Cardiac muscle cell (in vitro differentiated cells and primary cell): ENCODE measurements at regions not wholly inside any gene's neighbourhood (a gene's known extent, or its start where the extent isn't known, plus 50 kb on each side); places are given as distances from the start of the nearest gene placed in this dataset.
"Not testable (repeated sequence)": the region's sequence is repeated elsewhere in the genome, so short reads cannot be mapped to it uniquely, and the experiment has no call there.

Experiments used
- DNase-seq, 2 donors: peaks; one replicate each; pipeline versions ENCODE4 v3.0.0 to v3.0.0-alpha.2; 2010 to 2017; ENCODE audit warnings: low read depth in 1 of 2, low spot score in 1 of 2
- H3K27ac ChIP-seq: fragments of 200-600 bp; sonication (generic); 2 replicates; pipeline ENCODE4 v1.5.1; 2016
- H3K27me3 ChIP-seq: fragments of 200-600 bp; sonication (generic); 2 replicates; pipeline ENCODE4 v1.6.0; 2016; ENCODE audit warnings: control low read depth
- H3K36me3 ChIP-seq: fragments of 200-600 bp; sonication (generic); 2 replicates; pipeline ENCODE4 v1.5.1; 2016; ENCODE audit warnings: control low read depth
- H3K4me1 ChIP-seq: fragments of 200-600 bp; sonication (generic); 2 replicates; pipeline ENCODE4 v1.8.1; 2017; ENCODE audit warnings: low read depth, mild to moderate bottlenecking, mixed run types
- H3K4me3 ChIP-seq: fragments of 200-600 bp; sonication (generic); 2 replicates; pipeline ENCODE4 v1.5.1; 2016; ENCODE audit warnings: mild to moderate bottlenecking
- H3K9me3 ChIP-seq: fragments of 200-600 bp; sonication (generic); 2 replicates; pipeline ENCODE4 v1.5.1; 2017; ENCODE audit warnings: low read depth, mild to moderate bottlenecking, control low read depth
- CTCF ChIP-seq: IDR thresholded peaks from 2 replicates; pipeline ENCODE4 v1.5.1; 2012; ENCODE audit warnings: low read depth, mild to moderate bottlenecking, low read length

DNA sequence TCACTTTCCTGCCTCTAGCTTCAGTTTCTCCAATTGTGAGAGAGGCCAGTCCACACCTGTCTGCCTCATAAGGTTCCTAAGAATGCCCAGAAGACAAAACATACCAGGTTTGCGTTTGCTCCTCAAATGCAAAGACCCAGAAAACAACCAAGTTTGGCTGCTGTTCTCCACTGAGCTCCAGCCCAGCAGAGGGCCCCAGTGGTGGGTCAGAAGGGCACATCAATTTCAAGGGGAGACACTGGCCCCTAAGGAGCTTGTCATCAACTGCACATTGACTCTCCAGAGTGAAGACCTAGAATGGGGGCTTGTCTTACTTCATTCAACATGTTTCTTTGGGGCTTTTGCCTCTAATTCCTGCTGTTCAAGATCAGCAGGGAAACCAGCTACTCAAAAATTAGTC lies 127.9 kb upstream of the SLC6A11 start:
- no peak for DNase-seq
- no peaks in the 10 kb centered on the region for H3K36me3 ChIP-seq
- peaks cover 7% of the 10 kb centered on the region for H3K27me3 ChIP-seq
- no peaks in the 10 kb centered on the region for H3K4me1 ChIP-seq
- H3K4me3 ChIP-seq = no peak overlapping the region
- no peaks in the 10 kb centered on the region for H3K9me3 ChIP-seq
- no peak for TF ChIP-seq CTCF
- no peak overlapping the region for H3K27ac ChIP-seq

- TF ChIP-seq CTCF = no peak
- H3K4me1 ChIP-seq = no peaks in the 10 kb centered on the region
- no peak for DNase-seq
- H3K27me3 ChIP-seq = peaks cover 7% of the 10 kb centered on the region
- H3K27ac ChIP-seq = no peak overlapping the region
- H3K36me3 ChIP-seq = no peaks in the 10 kb centered on the region
- no peaks in the 10 kb centered on the region for H3K9me3 ChIP-seq
- H3K4me3 ChIP-seq = no peak overlapping the region
Measured at GRCh38 chr3:10688548-10689172, 127.4 kb upstream of the SLC6A11 start.

GRCh38 chr3:10692039-10692622 lies 123.9 kb upstream of the SLC6A11 start:
- Histone ChIP-seq H3K9me3 (no peaks in the 10 kb centered on the region), H3K36me3 (no peaks in the 10 kb centered on the region), H3K27ac (no peak overlapping the region), H3K4me1 (no peaks in the 10 kb centered on the region), H3K27me3 (peaks cover 23% of the 10 kb centered on the region), H3K4me3 (no peak overlapping the region)
- no peak for TF ChIP-seq CTCF
- DNase-seq = no peak

DNA sequence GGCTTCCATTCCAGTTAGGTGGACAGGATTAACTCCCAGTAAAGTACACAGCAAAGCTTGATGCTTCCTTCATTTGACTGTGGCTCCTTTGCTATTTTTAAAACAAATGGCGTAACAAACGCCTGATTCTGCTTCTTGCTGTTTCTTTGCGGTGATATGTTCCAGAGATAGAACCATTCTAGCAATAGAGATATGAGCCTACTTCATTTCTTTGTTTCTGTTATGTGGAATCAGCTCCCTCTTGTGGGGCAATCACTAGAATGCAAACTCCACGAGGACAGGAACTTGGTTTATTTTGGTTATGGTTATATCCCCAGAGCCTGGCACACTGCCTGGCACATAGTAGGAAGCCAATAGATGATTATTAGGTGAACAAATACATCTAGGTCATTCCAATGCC lies 122.6 kb upstream of the SLC6A11 start:
- H3K27me3 ChIP-seq = peaks cover 23% of the 10 kb centered on the region
- TF ChIP-seq CTCF = peak; percentile 25
- H3K4me1 ChIP-seq = no peaks in the 10 kb centered on the region
- DNase-seq = peak in 1 of 2 donors; percentile 13
- H3K9me3 ChIP-seq = no peaks in the 10 kb centered on the region
- H3K4me3 ChIP-seq = no peak overlapping the region
- no peaks in the 10 kb centered on the region for H3K36me3 ChIP-seq
- H3K27ac ChIP-seq = no peak overlapping the region

DNA sequence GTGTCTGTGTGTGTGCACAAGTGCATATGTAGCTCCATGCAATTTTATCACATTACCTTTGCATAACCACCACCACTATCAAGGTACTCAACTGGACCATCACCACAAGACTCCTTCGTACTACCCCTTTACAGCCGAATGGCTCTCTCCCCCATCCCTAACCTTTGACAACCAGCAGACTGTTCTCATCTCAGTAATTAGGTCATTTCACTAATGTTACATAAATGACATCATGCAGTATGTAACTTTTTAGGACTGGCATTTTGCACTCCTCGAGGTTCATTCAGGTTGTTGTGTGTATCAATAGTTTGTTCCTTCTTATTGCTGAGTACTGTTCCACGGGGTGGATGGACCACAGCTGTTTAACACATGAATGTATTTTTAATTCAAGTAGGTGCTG lies 121.8 kb upstream of the SLC6A11 start:
- H3K9me3 ChIP-seq = no peaks in the 10 kb centered on the region
- peaks cover 23% of the 10 kb centered on the region for H3K27me3 ChIP-seq
- H3K27ac ChIP-seq = no peak overlapping the region
- no peak for TF ChIP-seq CTCF
- no peak overlapping the region for H3K4me3 ChIP-seq
- no peaks in the 10 kb centered on the region for H3K4me1 ChIP-seq
- no peak for DNase-seq
- H3K36me3 ChIP-seq = no peaks in the 10 kb centered on the region

DNA sequence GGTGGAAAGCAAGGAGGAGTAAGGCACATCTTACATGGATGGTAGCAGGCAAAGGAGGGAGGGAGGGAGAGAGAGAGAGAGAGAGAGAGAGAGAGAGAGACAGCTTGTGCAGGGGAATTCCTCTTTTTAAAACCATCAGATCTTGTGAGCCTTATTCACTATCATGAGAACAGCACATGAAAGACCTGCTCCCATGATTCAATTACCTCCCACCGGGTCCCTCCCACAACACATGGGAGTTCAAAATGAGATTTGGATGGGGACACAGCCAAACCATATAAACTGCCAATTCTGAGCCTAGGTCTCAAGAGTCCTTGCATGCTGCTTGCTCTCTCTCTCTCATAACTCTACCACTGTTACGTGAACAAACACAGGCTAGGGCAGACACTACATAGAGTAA lies 120.8 kb upstream of the SLC6A11 start:
- H3K9me3 ChIP-seq, H3K27ac ChIP-seq, H3K36me3 ChIP-seq, H3K4me1 ChIP-seq, DNase-seq, H3K4me3 ChIP-seq: not testable (repeated sequence)
- peaks cover 20% of the 10 kb centered on the region for H3K27me3 ChIP-seq
